ENCODE measurements at regions not wholly inside any gene's neighbourhood (a gene's known extent, or its start where the extent isn't known, plus 50 kb on each side); places are given as distances from the start of the nearest gene placed in this dataset.

DNA sequence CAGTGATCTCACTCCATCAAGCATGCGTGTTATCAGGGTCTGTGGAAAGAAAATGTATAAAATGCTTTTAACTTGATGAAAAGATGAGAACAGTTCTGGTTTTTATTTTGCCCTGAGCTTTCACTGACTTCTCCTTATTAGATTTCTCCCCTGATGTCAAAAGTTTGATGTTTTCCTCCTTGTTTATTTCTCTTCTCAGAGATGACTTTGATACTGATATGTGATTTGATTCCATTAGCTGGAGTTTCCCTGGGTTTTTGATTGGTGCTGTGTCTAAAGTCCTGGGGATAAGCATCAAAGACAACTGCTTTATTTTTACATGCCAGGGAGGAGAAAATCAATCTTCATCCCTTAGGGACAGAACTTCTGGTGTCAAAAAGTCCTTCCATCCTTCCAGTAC is 510.0 kb downstream of the KCTD16 start:
- Histone ChIP-seq H3K27ac (ENCODE audit: control insufficient read depth, insufficient read depth, low read length) (no peak overlapping the region), H3K9me3 (ENCODE audit: control insufficient read depth, low read depth, low read length) (no peaks in the 10 kb centered on the region), H3K36me3 (ENCODE audit: control insufficient read depth in 2 of 2, extremely low read depth in 1 of 2, insufficient read depth in 2 of 2, low read length in 2 of 2) (no peaks in the 10 kb centered on the region), H3K79me2 (ENCODE audit: control insufficient read depth, insufficient read depth, low read length) (no peaks in the 10 kb centered on the region), H3K9me1 (ENCODE audit: control insufficient read depth, extremely low read depth, insufficient read depth, low read length) (no peaks in the 10 kb centered on the region), H4K20me1 (ENCODE audit: control insufficient read depth, extremely low read depth, insufficient read depth, low read length) (no peaks in the 10 kb centered on the region), H3K9ac (ENCODE audit: control insufficient read depth, extremely low read depth, insufficient read depth, low read length) (no peak overlapping the region), H3K27me3 (ENCODE audit: control insufficient read depth, extremely low read depth, insufficient read depth, low read length) (no peaks in the 10 kb centered on the region), H3K4me2 (ENCODE audit: control insufficient read depth, extremely low read depth, insufficient read depth, low read depth, low read length) (no peak overlapping the region), H3K4me1 (ENCODE audit: control insufficient read depth, extremely low read depth, insufficient read depth, low read length) (no peaks in the 10 kb centered on the region), H2AFZ (ENCODE audit: control insufficient read depth, low read length) (no peak overlapping the region), H3K4me3 (ENCODE audit: control insufficient read depth in 2 of 3, extremely low read depth in 1 of 3, insufficient read depth in 2 of 3, low read depth in 1 of 3, low read length in 3 of 3) (no peak overlapping the region)
- dilution Hi-C loops (cut with MboI; ENCODE audit: extremely low pct_ligation_motif_present, low sequenced_read_pairs), result no loop called here
- DNase-seq (ENCODE audit: low read depth, low spot score), result no peak
- no peak for TF ChIP-seq EZH2 (IDR thresholded peaks at IDR 0.05; ENCODE audit: low read length)
- TF ChIP-seq, protein P1, sequence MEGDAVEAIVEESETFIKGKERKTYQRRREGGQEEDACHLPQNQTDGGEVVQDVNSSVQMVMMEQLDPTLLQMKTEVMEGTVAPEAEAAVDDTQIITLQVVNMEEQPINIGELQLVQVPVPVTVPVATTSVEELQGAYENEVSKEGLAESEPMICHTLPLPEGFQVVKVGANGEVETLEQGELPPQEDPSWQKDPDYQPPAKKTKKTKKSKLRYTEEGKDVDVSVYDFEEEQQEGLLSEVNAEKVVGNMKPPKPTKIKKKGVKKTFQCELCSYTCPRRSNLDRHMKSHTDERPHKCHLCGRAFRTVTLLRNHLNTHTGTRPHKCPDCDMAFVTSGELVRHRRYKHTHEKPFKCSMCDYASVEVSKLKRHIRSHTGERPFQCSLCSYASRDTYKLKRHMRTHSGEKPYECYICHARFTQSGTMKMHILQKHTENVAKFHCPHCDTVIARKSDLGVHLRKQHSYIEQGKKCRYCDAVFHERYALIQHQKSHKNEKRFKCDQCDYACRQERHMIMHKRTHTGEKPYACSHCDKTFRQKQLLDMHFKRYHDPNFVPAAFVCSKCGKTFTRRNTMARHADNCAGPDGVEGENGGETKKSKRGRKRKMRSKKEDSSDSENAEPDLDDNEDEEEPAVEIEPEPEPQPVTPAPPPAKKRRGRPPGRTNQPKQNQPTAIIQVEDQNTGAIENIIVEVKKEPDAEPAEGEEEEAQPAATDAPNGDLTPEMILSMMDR (optimal IDR thresholded peaks at IDR 0.05 in 1 of 3, IDR thresholded peaks at IDR 0.05 in 1 of 3, conservative IDR thresholded peaks at IDR 0.05 in 1 of 3; ENCODE audit: extremely low read depth in 1 of 3, insufficient read depth in 2 of 3, low read length in 3 of 3), result no peak
- FAIRE-seq, result no peak

DNA sequence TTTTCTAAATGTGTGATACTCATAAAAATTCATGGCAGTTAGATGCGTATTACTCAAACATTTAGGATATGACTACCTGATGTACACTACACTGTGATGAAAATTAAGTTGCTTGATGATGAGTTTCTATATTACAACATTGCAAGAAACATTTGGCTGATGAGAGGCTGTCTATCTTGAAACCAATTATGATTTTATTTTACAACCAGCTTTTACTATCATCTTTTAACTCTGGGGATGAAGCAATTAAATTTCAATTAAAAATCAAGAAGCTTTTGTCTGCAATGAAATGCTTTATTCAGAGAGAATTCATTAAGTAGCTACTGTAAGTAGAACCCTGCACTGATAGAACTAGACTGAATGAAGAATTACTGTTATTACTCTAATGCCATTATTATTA is 500.4 kb downstream of the KCTD16 start:
- no peak overlapping the region for H3K4me3 ChIP-seq (ENCODE audit: control insufficient read depth in 2 of 3, extremely low read depth in 1 of 3, insufficient read depth in 2 of 3, low read depth in 1 of 3, low read length in 3 of 3)
- no peaks in the 10 kb centered on the region for H3K9me3 ChIP-seq (ENCODE audit: control insufficient read depth, low read depth, low read length)
- dilution Hi-C loops (cut with MboI; ENCODE audit: extremely low pct_ligation_motif_present, low sequenced_read_pairs), result no loop called here
- H3K4me2 ChIP-seq (ENCODE audit: control insufficient read depth, extremely low read depth, insufficient read depth, low read depth, low read length), result no peak overlapping the region
- H4K20me1 ChIP-seq (ENCODE audit: control insufficient read depth, extremely low read depth, insufficient read depth, low read length), result no peaks in the 10 kb centered on the region
- no peaks in the 10 kb centered on the region for H3K79me2 ChIP-seq (ENCODE audit: control insufficient read depth, insufficient read depth, low read length)
- H3K9ac ChIP-seq (ENCODE audit: control insufficient read depth, extremely low read depth, insufficient read depth, low read length), result no peak overlapping the region
- no peaks in the 10 kb centered on the region for H3K36me3 ChIP-seq (ENCODE audit: control insufficient read depth in 2 of 2, extremely low read depth in 1 of 2, insufficient read depth in 2 of 2, low read length in 2 of 2)
- H3K27me3 ChIP-seq (ENCODE audit: control insufficient read depth, extremely low read depth, insufficient read depth, low read length), result no peaks in the 10 kb centered on the region
- no peak for FAIRE-seq
- H3K27ac ChIP-seq (ENCODE audit: control insufficient read depth, insufficient read depth, low read length), result no peak overlapping the region
- H2AFZ ChIP-seq (ENCODE audit: control insufficient read depth, low read length), result no peak overlapping the region
- TF ChIP-seq, protein P1 (optimal IDR thresholded peaks at IDR 0.05 in 1 of 3, IDR thresholded peaks at IDR 0.05 in 1 of 3, conservative IDR thresholded peaks at IDR 0.05 in 1 of 3; ENCODE audit: extremely low read depth in 1 of 3, insufficient read depth in 2 of 3, low read length in 3 of 3), result no peak
- no peak for TF ChIP-seq EZH2 (IDR thresholded peaks at IDR 0.05; ENCODE audit: low read length)
- H3K4me1 ChIP-seq (ENCODE audit: control insufficient read depth, extremely low read depth, insufficient read depth, low read length), result no peaks in the 10 kb centered on the region
- H3K9me1 ChIP-seq (ENCODE audit: control insufficient read depth, extremely low read depth, insufficient read depth, low read length), result no peaks in the 10 kb centered on the region
- no peak for DNase-seq (ENCODE audit: low read depth, low spot score)

Measured in keratinocyte (primary cell).